LoVo (cell line): ENCODE measurements at regions not wholly inside any gene's neighbourhood (a gene's known extent, or its start where the extent isn't known, plus 50 kb on each side); places are given as distances from the start of the nearest gene placed in this dataset.

Experiments used
- DNase-seq: peaks from one replicate; pipeline ENCODE4 v3.0.0-alpha.2; 2016; ENCODE audit warnings: low spot score

- no peak for DNase-seq
Measured at GRCh38 chr3:194067949-194068362, 68.0 kb upstream of the HES1 start.

- peak; percentile 56 for DNase-seq
Measured at GRCh38 chr3:194069421-194070219, 66.3 kb upstream of the HES1 start.

- DNase-seq: no peak
Measured at GRCh38 chr3:194070220-194070633, 65.7 kb upstream of the HES1 start.

GRCh38 chr3:194070634-194071409 is 65.1 kb upstream of the HES1 start:
- peak; percentile 84 for DNase-seq

GRCh38 chr3:194072097-194072428 is 63.9 kb upstream of the HES1 start:
- DNase-seq: no peak

- no peak for DNase-seq
Measured at GRCh38 chr3:194072691-194073279, 63.2 kb upstream of the HES1 start.

- DNase-seq: no peak
Measured at GRCh38 chr3:194073926-194074325, 62.0 kb upstream of the HES1 start.

GRCh38 chr3:194075088-194075615 is 60.8 kb upstream of the HES1 start:
- DNase-seq: no peak

GRCh38 chr3:194075802-194076460 is 60.0 kb upstream of the HES1 start:
- DNase-seq: no peak

GRCh38 chr3:194076475-194076874 is 59.5 kb upstream of the HES1 start:
- no peak for DNase-seq

GRCh38 chr3:194077602-194078001 is 58.3 kb upstream of the HES1 start:
- no peak for DNase-seq

GRCh38 chr3:194078045-194078821 is 57.7 kb upstream of the HES1 start:
- no peak for DNase-seq

- DNase-seq: no peak
Measured at GRCh38 chr3:194079702-194080172, 56.2 kb upstream of the HES1 start.

GRCh38 chr3:194080436-194080835 is 55.5 kb upstream of the HES1 start:
- no peak for DNase-seq

- DNase-seq: no peak
Measured at GRCh38 chr3:194080913-194081800, 54.8 kb upstream of the HES1 start.

GRCh38 chr3:194081826-194082225 is 54.1 kb upstream of the HES1 start:
- no peak for DNase-seq

GRCh38 chr3:194082743-194083636 is 53.0 kb upstream of the HES1 start:
- no peak for DNase-seq

GRCh38 chr3:194083637-194084224 is 52.2 kb upstream of the HES1 start:
- no peak for DNase-seq

GRCh38 chr3:194084284-194084683 is 51.7 kb upstream of the HES1 start:
- no peak for DNase-seq
